ENCODE measurements at regions not wholly inside any gene's neighbourhood (a gene's known extent, or its start where the extent isn't known, plus 50 kb on each side); places are given as distances from the start of the nearest gene placed in this dataset.

- H3K27me3 ChIP-seq (ENCODE audit: control insufficient read depth in 2 of 2, insufficient read depth in 1 of 2, low read length in 1 of 2): no peaks in the 10 kb centered on the region
- H3K4me3 ChIP-seq (ENCODE audit: low read length in 2 of 2): no peak overlapping the region
- H3K9me3 ChIP-seq (ENCODE audit: control insufficient read depth in 2 of 2, insufficient read depth in 1 of 2, low read length in 1 of 2): no peaks in the 10 kb centered on the region
- H3K27ac ChIP-seq (ENCODE audit: low read depth in 1 of 2, low read length in 1 of 2): no peak overlapping the region
- no peak for DNase-seq (ENCODE audit: low read depth in 6 of 9, low spot score in 9 of 9)
- H3K4me1 ChIP-seq (ENCODE audit: control insufficient read depth in 2 of 2, insufficient read depth in 2 of 2, low read length in 2 of 2): no peaks in the 10 kb centered on the region
- 77% methylated on average over 4 of the region's 4 CpGs for WGBS
- H3K36me3 ChIP-seq (ENCODE audit: control insufficient read depth in 2 of 2, insufficient read depth in 2 of 2, low read length in 1 of 2): no peaks in the 10 kb centered on the region
Measured at GRCh38 chr20:58087562-58087858, 140.9 kb downstream of the ANKRD60 start.

- no peaks in the 10 kb centered on the region for H3K27me3 ChIP-seq (ENCODE audit: control insufficient read depth in 2 of 2, insufficient read depth in 1 of 2, low read length in 1 of 2)
- DNase-seq (ENCODE audit: low read depth in 6 of 9, low spot score in 9 of 9): peak in 1 of 9 donors; percentile 6
- no peak overlapping the region for H3K4me3 ChIP-seq (ENCODE audit: low read length in 2 of 2)
- no peaks in the 10 kb centered on the region for H3K4me1 ChIP-seq (ENCODE audit: control insufficient read depth in 2 of 2, insufficient read depth in 2 of 2, low read length in 2 of 2)
- 82% methylated on average over 13 of the region's 13 CpGs for WGBS
- no peaks in the 10 kb centered on the region for H3K36me3 ChIP-seq (ENCODE audit: control insufficient read depth in 2 of 2, insufficient read depth in 2 of 2, low read length in 1 of 2)
- no peak overlapping the region for H3K27ac ChIP-seq (ENCODE audit: low read depth in 1 of 2, low read length in 1 of 2)
- H3K9me3 ChIP-seq (ENCODE audit: control insufficient read depth in 2 of 2, insufficient read depth in 1 of 2, low read length in 1 of 2): no peaks in the 10 kb centered on the region
Measured at GRCh38 chr20:58086763-58087561, 141.5 kb downstream of the ANKRD60 start.

GRCh38 chr20:58084966-58085365 lies 143.5 kb downstream of the ANKRD60 start:
- Histone ChIP-seq H3K27me3 (ENCODE audit: control insufficient read depth in 2 of 2, insufficient read depth in 1 of 2, low read length in 1 of 2) (no peaks in the 10 kb centered on the region), H3K4me1 (ENCODE audit: control insufficient read depth in 2 of 2, insufficient read depth in 2 of 2, low read length in 2 of 2) (no peaks in the 10 kb centered on the region), H3K9me3 (ENCODE audit: control insufficient read depth in 2 of 2, insufficient read depth in 1 of 2, low read length in 1 of 2) (no peaks in the 10 kb centered on the region), H3K4me3 (ENCODE audit: low read length in 2 of 2) (no peak overlapping the region), H3K27ac (ENCODE audit: low read depth in 1 of 2, low read length in 1 of 2) (no peak overlapping the region), H3K36me3 (ENCODE audit: control insufficient read depth in 2 of 2, insufficient read depth in 2 of 2, low read length in 1 of 2) (no peaks in the 10 kb centered on the region)
- DNase-seq (ENCODE audit: low read depth in 6 of 9, low spot score in 9 of 9): no peak
- 97% methylated on average over 6 of the region's 6 CpGs for WGBS

- WGBS: 95% methylated on average over 7 of the region's 7 CpGs
- no peak for DNase-seq (ENCODE audit: low read depth in 6 of 9, low spot score in 9 of 9)
- Histone ChIP-seq H3K27me3 (ENCODE audit: control insufficient read depth in 2 of 2, insufficient read depth in 1 of 2, low read length in 1 of 2) (no peaks in the 10 kb centered on the region), H3K4me3 (ENCODE audit: low read length in 2 of 2) (no peak overlapping the region), H3K9me3 (ENCODE audit: control insufficient read depth in 2 of 2, insufficient read depth in 1 of 2, low read length in 1 of 2) (no peaks in the 10 kb centered on the region), H3K4me1 (ENCODE audit: control insufficient read depth in 2 of 2, insufficient read depth in 2 of 2, low read length in 2 of 2) (no peaks in the 10 kb centered on the region), H3K27ac (ENCODE audit: low read depth in 1 of 2, low read length in 1 of 2) (no peak overlapping the region), H3K36me3 (ENCODE audit: control insufficient read depth in 2 of 2, insufficient read depth in 2 of 2, low read length in 1 of 2) (no peaks in the 10 kb centered on the region)
Measured at GRCh38 chr20:58084566-58084965, 143.9 kb downstream of the ANKRD60 start.

DNA sequence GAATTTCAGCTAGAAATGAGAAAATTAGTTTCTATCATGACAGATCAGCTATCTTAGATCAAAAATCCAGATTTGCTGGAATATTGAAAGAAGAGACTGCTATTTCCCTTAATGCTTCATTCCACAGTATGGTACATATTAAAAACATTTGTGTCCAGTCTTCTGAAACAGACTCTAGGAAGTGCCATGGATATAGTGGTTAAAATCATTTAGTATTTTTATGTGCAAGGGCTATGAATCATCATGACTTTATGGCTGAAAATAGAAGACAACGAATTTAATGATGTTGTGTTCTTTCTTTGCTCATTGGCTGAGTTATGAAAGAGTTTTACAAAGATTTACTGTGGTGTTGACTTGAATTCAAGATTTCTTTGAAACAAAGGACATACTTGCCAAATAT lies 146.6 kb downstream of the ANKRD60 start:
- Histone ChIP-seq H3K4me1 (ENCODE audit: control insufficient read depth in 2 of 2, insufficient read depth in 2 of 2, low read length in 2 of 2) (no peaks in the 10 kb centered on the region), H3K36me3 (ENCODE audit: control insufficient read depth in 2 of 2, insufficient read depth in 2 of 2, low read length in 1 of 2) (no peaks in the 10 kb centered on the region), H3K9me3 (ENCODE audit: control insufficient read depth in 2 of 2, insufficient read depth in 1 of 2, low read length in 1 of 2) (no peaks in the 10 kb centered on the region), H3K27ac (ENCODE audit: low read depth in 1 of 2, low read length in 1 of 2) (no peak overlapping the region), H3K27me3 (ENCODE audit: control insufficient read depth in 2 of 2, insufficient read depth in 1 of 2, low read length in 1 of 2) (no peaks in the 10 kb centered on the region), H3K4me3 (ENCODE audit: low read length in 2 of 2) (no peak overlapping the region)
- 48% methylated on average over 1 of the region's 1 CpG for WGBS
- no peak for DNase-seq (ENCODE audit: low read depth in 6 of 9, low spot score in 9 of 9)

- Histone ChIP-seq H3K36me3 (ENCODE audit: control insufficient read depth in 2 of 2, insufficient read depth in 2 of 2, low read length in 1 of 2) (no peaks in the 10 kb centered on the region), H3K4me3 (ENCODE audit: low read length in 2 of 2) (no peak overlapping the region), H3K9me3 (ENCODE audit: control insufficient read depth in 2 of 2, insufficient read depth in 1 of 2, low read length in 1 of 2) (no peaks in the 10 kb centered on the region), H3K27ac (ENCODE audit: low read depth in 1 of 2, low read length in 1 of 2) (no peak overlapping the region), H3K4me1 (ENCODE audit: control insufficient read depth in 2 of 2, insufficient read depth in 2 of 2, low read length in 2 of 2) (no peaks in the 10 kb centered on the region), H3K27me3 (ENCODE audit: control insufficient read depth in 2 of 2, insufficient read depth in 1 of 2, low read length in 1 of 2) (no peaks in the 10 kb centered on the region)
- no peak for DNase-seq (ENCODE audit: low read depth in 6 of 9, low spot score in 9 of 9)
- 87% methylated on average over 7 of the region's 7 CpGs for WGBS
Measured at GRCh38 chr20:58078741-58079522, 149.5 kb downstream of the ANKRD60 start.

DNA sequence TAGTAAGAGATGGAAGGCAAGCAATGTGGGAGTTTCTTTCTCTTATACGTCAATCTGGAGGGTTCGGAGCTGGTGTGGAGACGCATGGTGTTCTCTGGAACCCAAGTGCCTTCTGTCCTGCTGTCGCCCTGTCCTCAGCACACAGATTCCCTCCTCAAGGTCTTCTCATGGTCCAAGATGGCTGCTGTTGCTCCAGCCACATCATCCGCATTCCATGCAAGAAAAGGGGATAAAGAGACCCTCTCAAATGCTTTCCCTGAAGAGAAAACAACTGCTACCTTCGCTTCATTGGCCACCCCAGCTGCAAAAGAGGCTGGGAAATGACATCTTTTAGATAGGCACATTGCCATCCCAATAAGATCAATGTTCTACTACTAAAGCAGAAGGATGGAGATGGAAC lies 151.2 kb downstream of the ANKRD60 start:
- WGBS: 92% methylated on average over 6 of the region's 6 CpGs

DNA sequence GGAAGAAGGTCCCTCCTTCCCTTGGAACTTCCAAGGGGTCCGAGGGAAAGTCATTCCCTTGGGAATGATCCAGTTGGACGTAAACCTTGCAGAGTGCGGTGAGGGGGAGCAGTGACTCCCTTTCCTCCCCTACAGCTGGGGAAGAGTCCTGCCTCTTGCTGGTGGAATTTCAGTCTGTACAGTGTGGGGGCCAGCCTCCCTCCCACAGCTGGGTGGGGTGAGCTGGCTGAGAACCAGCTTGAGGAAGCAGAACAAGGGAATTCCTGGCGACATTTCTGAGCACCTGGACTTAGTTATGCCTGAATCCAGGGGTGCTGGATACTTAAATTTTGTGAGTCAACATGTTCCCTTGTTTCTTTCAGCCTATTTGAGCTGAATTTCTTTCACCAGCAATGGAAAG lies 152.0 kb downstream of the ANKRD60 start:
- Histone ChIP-seq H3K4me1 (ENCODE audit: control insufficient read depth in 2 of 2, insufficient read depth in 2 of 2, low read length in 2 of 2) (no peaks in the 10 kb centered on the region), H3K9me3 (ENCODE audit: control insufficient read depth in 2 of 2, insufficient read depth in 1 of 2, low read length in 1 of 2) (no peaks in the 10 kb centered on the region), H3K4me3 (ENCODE audit: low read length in 2 of 2) (no peak overlapping the region), H3K36me3 (ENCODE audit: control insufficient read depth in 2 of 2, insufficient read depth in 2 of 2, low read length in 1 of 2) (no peaks in the 10 kb centered on the region), H3K27me3 (ENCODE audit: control insufficient read depth in 2 of 2, insufficient read depth in 1 of 2, low read length in 1 of 2) (no peaks in the 10 kb centered on the region), H3K27ac (ENCODE audit: low read depth in 1 of 2, low read length in 1 of 2) (no peak overlapping the region)
- WGBS: 93% methylated on average over 4 of the region's 4 CpGs
- DNase-seq (ENCODE audit: low read depth in 6 of 9, low spot score in 9 of 9): no peak

More for the DNA sequence above, 151.2 kb downstream of the ANKRD60 start:
- DNase-seq (ENCODE audit: low read depth in 6 of 9, low spot score in 9 of 9): no peak
- no peaks in the 10 kb centered on the region for H3K9me3 ChIP-seq (ENCODE audit: control insufficient read depth in 2 of 2, insufficient read depth in 1 of 2, low read length in 1 of 2)
- H3K4me1 ChIP-seq (ENCODE audit: control insufficient read depth in 2 of 2, insufficient read depth in 2 of 2, low read length in 2 of 2): no peaks in the 10 kb centered on the region
- H3K27me3 ChIP-seq (ENCODE audit: control insufficient read depth in 2 of 2, insufficient read depth in 1 of 2, low read length in 1 of 2): no peaks in the 10 kb centered on the region
- H3K36me3 ChIP-seq (ENCODE audit: control insufficient read depth in 2 of 2, insufficient read depth in 2 of 2, low read length in 1 of 2): no peaks in the 10 kb centered on the region
- no peak overlapping the region for H3K27ac ChIP-seq (ENCODE audit: low read depth in 1 of 2, low read length in 1 of 2)
- H3K4me3 ChIP-seq (ENCODE audit: low read length in 2 of 2): no peak overlapping the region

GRCh38 chr20:58075586-58076345 lies 152.7 kb downstream of the ANKRD60 start:
- no peak for DNase-seq (ENCODE audit: low read depth in 6 of 9, low spot score in 9 of 9)
- no peaks in the 10 kb centered on the region for H3K27me3 ChIP-seq (ENCODE audit: control insufficient read depth in 2 of 2, insufficient read depth in 1 of 2, low read length in 1 of 2)
- 94% methylated on average over 14 of the region's 14 CpGs for WGBS
- no peaks in the 10 kb centered on the region for H3K4me1 ChIP-seq (ENCODE audit: control insufficient read depth in 2 of 2, insufficient read depth in 2 of 2, low read length in 2 of 2)
- H3K4me3 ChIP-seq (ENCODE audit: low read length in 2 of 2): no peak overlapping the region
- H3K36me3 ChIP-seq (ENCODE audit: control insufficient read depth in 2 of 2, insufficient read depth in 2 of 2, low read length in 1 of 2): no peaks in the 10 kb centered on the region
- no peak overlapping the region for H3K27ac ChIP-seq (ENCODE audit: low read depth in 1 of 2, low read length in 1 of 2)
- no peaks in the 10 kb centered on the region for H3K9me3 ChIP-seq (ENCODE audit: control insufficient read depth in 2 of 2, insufficient read depth in 1 of 2, low read length in 1 of 2)

Measured in thymus (tissue), 11 donors.